ENCODE measurements at regions not wholly inside any gene's neighbourhood (a gene's known extent, or its start where the extent isn't known, plus 50 kb on each side); places are given as distances from the start of the nearest gene placed in this dataset.

GRCh38 chr3:23648996-23649395 lies 156.8 kb upstream of the UBE2E1 start:
- H3K4me3 ChIP-seq (replicated peaks in 1 of 2; ENCODE audit: low read depth in 2 of 2, low read length in 2 of 2): no peak overlapping the region
- DNase-seq (ENCODE audit: low read depth in 2 of 2): peak in 1 of 2 donors; percentile 15
- no peak for TF ChIP-seq CTCF (IDR thresholded peaks at IDR 0.05; ENCODE audit: low read depth, low read length)

GRCh38 chr3:23649448-23649847 lies 156.3 kb upstream of the UBE2E1 start:
- no peak for TF ChIP-seq CTCF (IDR thresholded peaks at IDR 0.05; ENCODE audit: low read depth, low read length)
- H3K4me3 ChIP-seq (replicated peaks in 1 of 2; ENCODE audit: low read depth in 2 of 2, low read length in 2 of 2): no peak overlapping the region
- no peak for DNase-seq (ENCODE audit: low read depth in 2 of 2)

- H3K4me3 ChIP-seq (replicated peaks in 1 of 2; ENCODE audit: low read depth in 2 of 2, low read length in 2 of 2): no peak overlapping the region
- DNase-seq (ENCODE audit: low read depth in 2 of 2): peak; percentile 62 to 96
- no peak for TF ChIP-seq CTCF (IDR thresholded peaks at IDR 0.05; ENCODE audit: low read depth, low read length)
Observed at GRCh38 chr3:23650371-23651140, 155.2 kb upstream of the UBE2E1 start.

GRCh38 chr3:23653647-23654525 lies 151.9 kb upstream of the UBE2E1 start:
- no peak for TF ChIP-seq CTCF (IDR thresholded peaks at IDR 0.05; ENCODE audit: low read depth, low read length)
- H3K4me3 ChIP-seq (replicated peaks in 1 of 2; ENCODE audit: low read depth in 2 of 2, low read length in 2 of 2): no peak overlapping the region
- DNase-seq (ENCODE audit: low read depth in 2 of 2): no peak

- TF ChIP-seq CTCF (IDR thresholded peaks at IDR 0.05; ENCODE audit: low read depth, low read length): no peak
- H3K4me3 ChIP-seq (replicated peaks in 1 of 2; ENCODE audit: low read depth in 2 of 2, low read length in 2 of 2): no peak overlapping the region
- DNase-seq (ENCODE audit: low read depth in 2 of 2): no peak
Observed at GRCh38 chr3:23654571-23654970, 151.2 kb upstream of the UBE2E1 start.

- DNase-seq (ENCODE audit: low read depth in 2 of 2): no peak
- TF ChIP-seq CTCF (IDR thresholded peaks at IDR 0.05; ENCODE audit: low read depth, low read length): no peak
- H3K4me3 ChIP-seq (replicated peaks in 1 of 2; ENCODE audit: low read depth in 2 of 2, low read length in 2 of 2): no peak overlapping the region
Observed at GRCh38 chr3:23655749-23656148, 150.0 kb upstream of the UBE2E1 start.

Measured in cardiac fibroblast (primary cell).